ENCODE measurements at regions not wholly inside any gene's neighbourhood (a gene's known extent, or its start where the extent isn't known, plus 50 kb on each side); places are given as distances from the start of the nearest gene placed in this dataset.

- H3K9ac ChIP-seq, result no peak overlapping the region
- H3K27me3 ChIP-seq (replicated peaks; ENCODE audit: insufficient read depth), result no peaks in the 10 kb centered on the region
- no peaks in the 10 kb centered on the region for H3K4me1 ChIP-seq (ENCODE audit: insufficient read depth)
- no peaks in the 10 kb centered on the region for H3K9me3 ChIP-seq (ENCODE audit: low read depth)
- H3K9me2 ChIP-seq (ENCODE audit: insufficient read depth), result no peaks in the 10 kb centered on the region
- H4K20me1 ChIP-seq (ENCODE audit: insufficient read depth), result no peaks in the 10 kb centered on the region
- no peaks in the 10 kb centered on the region for H3K36me3 ChIP-seq (ENCODE audit: low read depth)
- no peak overlapping the region for H2AFZ ChIP-seq
- H3K4me3 ChIP-seq, result no peak overlapping the region
- H3K4me2 ChIP-seq (ENCODE audit: unreplicated experiment), result no peak overlapping the region
- no peaks in the 10 kb centered on the region for H3K79me2 ChIP-seq (ENCODE audit: insufficient read depth)
- no peaks in the 10 kb centered on the region for H3F3A ChIP-seq (ENCODE audit: insufficient read depth)
- H3K27ac ChIP-seq, result no peak overlapping the region
- in situ Hi-C loops (cut with MboI), result no loop called here
- no peak for TF ChIP-seq EZH2phosphoT487 (IDR thresholded peaks at IDR 0.05; ENCODE audit: insufficient read depth, low read depth)
- no peak for TF ChIP-seq EZH2 (IDR thresholded peaks at IDR 0.05; ENCODE audit: insufficient read depth, poor library complexity, severe bottlenecking)
- no peak for DNase-seq
- WGBS, 2 experiments (ENCODE audit: low coverage in 1 of 2, low lambda C conversion rate in 2 of 2, missing lambda C conversion rate in 2 of 2), result 56% methylated on average over 8 of the region's 8 CpGs
These were observed 86.1 kb upstream of the RNF32 start for GRCh38 chr7:156554488-156554887.

GRCh38 chr7:156549636-156550035, 90.9 kb upstream of the RNF32 start:
- Histone ChIP-seq H3K79me2 (ENCODE audit: insufficient read depth) (no peaks in the 10 kb centered on the region), H3K9ac (no peak overlapping the region), H3K36me3 (ENCODE audit: low read depth) (no peaks in the 10 kb centered on the region), H4K20me1 (ENCODE audit: insufficient read depth) (no peaks in the 10 kb centered on the region), H3K9me2 (ENCODE audit: insufficient read depth) (no peaks in the 10 kb centered on the region), H2AFZ (no peak overlapping the region), H3K4me2 (ENCODE audit: unreplicated experiment) (no peak overlapping the region), H3F3A (ENCODE audit: insufficient read depth) (no peaks in the 10 kb centered on the region), H3K27me3 (replicated peaks; ENCODE audit: insufficient read depth) (no peaks in the 10 kb centered on the region), H3K27ac (no peak overlapping the region), H3K4me3 (no peak overlapping the region), H3K4me1 (ENCODE audit: insufficient read depth) (no peaks in the 10 kb centered on the region), H3K9me3 (ENCODE audit: low read depth) (no peaks in the 10 kb centered on the region)
- in situ Hi-C loops (cut with MboI), result no loop called here
- TF ChIP-seq EZH2phosphoT487 (IDR thresholded peaks at IDR 0.05; ENCODE audit: insufficient read depth, low read depth) (no peak), EZH2 (IDR thresholded peaks at IDR 0.05; ENCODE audit: insufficient read depth, poor library complexity, severe bottlenecking) (no peak)
- no peak for DNase-seq
- WGBS, 2 experiments (ENCODE audit: low coverage in 1 of 2, low lambda C conversion rate in 2 of 2, missing lambda C conversion rate in 2 of 2), result 49 to 52% methylated on average over 8 to 9 of the region's 9 CpGs

GRCh38 chr7:156547884-156548561, 92.6 kb upstream of the RNF32 start:
- Histone ChIP-seq H3K27ac (no peak overlapping the region), H3K9me3 (ENCODE audit: low read depth) (no peaks in the 10 kb centered on the region), H3F3A (ENCODE audit: insufficient read depth) (no peaks in the 10 kb centered on the region), H3K36me3 (ENCODE audit: low read depth) (no peaks in the 10 kb centered on the region), H3K9ac (no peak overlapping the region), H3K9me2 (ENCODE audit: insufficient read depth) (no peaks in the 10 kb centered on the region), H2AFZ (no peak overlapping the region), H3K4me2 (ENCODE audit: unreplicated experiment) (no peak overlapping the region), H3K79me2 (ENCODE audit: insufficient read depth) (no peaks in the 10 kb centered on the region), H3K4me1 (ENCODE audit: insufficient read depth) (no peaks in the 10 kb centered on the region), H3K4me3 (no peak overlapping the region), H4K20me1 (ENCODE audit: insufficient read depth) (no peaks in the 10 kb centered on the region), H3K27me3 (replicated peaks; ENCODE audit: insufficient read depth) (no peaks in the 10 kb centered on the region)
- DNase-seq, result no peak
- in situ Hi-C loops (cut with MboI), result no loop called here
- 29 to 32% methylated on average over 20 of the region's 20 CpGs for WGBS, 2 experiments (ENCODE audit: low coverage in 1 of 2, low lambda C conversion rate in 2 of 2, missing lambda C conversion rate in 2 of 2)
- TF ChIP-seq EZH2 (IDR thresholded peaks at IDR 0.05; ENCODE audit: insufficient read depth, poor library complexity, severe bottlenecking), result no peak
- no peak for TF ChIP-seq EZH2phosphoT487 (IDR thresholded peaks at IDR 0.05; ENCODE audit: insufficient read depth, low read depth)

- in situ Hi-C loops (cut with MboI), result no loop called here
- 8 to 12% methylated on average over 9 of the region's 9 CpGs for WGBS, 2 experiments (ENCODE audit: low coverage in 1 of 2, low lambda C conversion rate in 2 of 2, missing lambda C conversion rate in 2 of 2)
- no peak for DNase-seq
- Histone ChIP-seq H3K9ac (no peak overlapping the region), H3K4me3 (no peak overlapping the region), H3F3A (ENCODE audit: insufficient read depth) (no peaks in the 10 kb centered on the region), H4K20me1 (ENCODE audit: insufficient read depth) (no peaks in the 10 kb centered on the region), H3K4me1 (ENCODE audit: insufficient read depth) (no peaks in the 10 kb centered on the region), H3K9me3 (ENCODE audit: low read depth) (no peaks in the 10 kb centered on the region), H3K79me2 (ENCODE audit: insufficient read depth) (no peaks in the 10 kb centered on the region), H2AFZ (no peak overlapping the region), H3K9me2 (ENCODE audit: insufficient read depth) (no peaks in the 10 kb centered on the region), H3K27ac (no peak overlapping the region), H3K36me3 (ENCODE audit: low read depth) (no peaks in the 10 kb centered on the region), H3K4me2 (ENCODE audit: unreplicated experiment) (no peak overlapping the region), H3K27me3 (replicated peaks; ENCODE audit: insufficient read depth) (no peaks in the 10 kb centered on the region)
- TF ChIP-seq EZH2 (IDR thresholded peaks at IDR 0.05; ENCODE audit: insufficient read depth, poor library complexity, severe bottlenecking) (no peak), EZH2phosphoT487 (IDR thresholded peaks at IDR 0.05; ENCODE audit: insufficient read depth, low read depth) (no peak)
These were observed 94.6 kb upstream of the RNF32 start for GRCh38 chr7:156545979-156546378.

All from GM23248 (cell line).